ENCODE measurements at regions not wholly inside any gene's neighbourhood (a gene's known extent, or its start where the extent isn't known, plus 50 kb on each side); places are given as distances from the start of the nearest gene placed in this dataset.

DNA sequence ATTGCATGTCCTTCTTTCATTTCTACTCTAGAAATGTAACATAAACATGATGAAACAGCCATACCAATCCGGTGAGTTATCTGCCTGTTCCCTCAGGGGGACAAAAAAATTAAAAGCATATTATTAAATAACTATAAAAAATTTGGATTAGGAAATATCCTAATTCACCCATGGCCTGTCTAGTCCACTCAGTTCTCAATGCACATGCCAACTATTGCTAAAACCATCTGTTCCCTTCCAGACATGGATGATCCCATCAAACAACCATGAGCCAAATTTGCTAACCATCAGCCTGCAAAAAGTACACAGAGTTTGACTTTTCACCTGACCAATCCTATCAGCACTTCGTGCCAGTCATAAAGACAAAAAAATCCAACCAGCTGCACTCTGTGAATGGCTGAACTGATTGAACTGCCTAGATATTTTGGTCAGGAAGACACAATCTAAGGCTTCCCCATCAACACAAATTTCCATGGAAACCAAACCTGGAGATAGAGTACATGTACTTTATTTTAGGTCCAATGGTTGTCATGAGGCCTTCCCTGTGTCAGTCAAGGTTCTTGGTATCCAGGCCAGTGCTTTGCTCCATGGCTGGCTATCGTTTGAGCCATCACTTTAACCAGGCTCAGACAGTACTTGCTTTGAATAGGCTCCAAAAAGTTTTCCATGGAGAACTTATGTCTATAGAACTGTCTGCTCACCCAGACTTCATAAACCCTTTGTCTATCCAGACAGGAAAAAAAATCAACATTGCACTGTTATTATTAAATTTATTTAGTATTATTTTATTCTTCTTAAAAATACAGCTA lies 570.8 kb downstream of the LTN1 start:
- Histone ChIP-seq H3K27me3 (no peaks in the 10 kb centered on the region), H3K36me3 (no peaks in the 10 kb centered on the region), H3K4me1 (peaks cover 0 to 6% (median 0%) of the 10 kb centered on the region in 3 donors), H3K27ac (peak overlapping the region in 2 of 4 donors; percentile 59 to 76), H3K9me3 (no peaks in the 10 kb centered on the region), H3K4me3 (no peak overlapping the region)
- intact Hi-C loops (cut with DNase I) = no loop called here
- WGBS, 2 donors = 46 to 53% methylated on average over 3 of the region's 3 CpGs
- DNase-seq = no peak
- TF ChIP-seq, protein P1, sequence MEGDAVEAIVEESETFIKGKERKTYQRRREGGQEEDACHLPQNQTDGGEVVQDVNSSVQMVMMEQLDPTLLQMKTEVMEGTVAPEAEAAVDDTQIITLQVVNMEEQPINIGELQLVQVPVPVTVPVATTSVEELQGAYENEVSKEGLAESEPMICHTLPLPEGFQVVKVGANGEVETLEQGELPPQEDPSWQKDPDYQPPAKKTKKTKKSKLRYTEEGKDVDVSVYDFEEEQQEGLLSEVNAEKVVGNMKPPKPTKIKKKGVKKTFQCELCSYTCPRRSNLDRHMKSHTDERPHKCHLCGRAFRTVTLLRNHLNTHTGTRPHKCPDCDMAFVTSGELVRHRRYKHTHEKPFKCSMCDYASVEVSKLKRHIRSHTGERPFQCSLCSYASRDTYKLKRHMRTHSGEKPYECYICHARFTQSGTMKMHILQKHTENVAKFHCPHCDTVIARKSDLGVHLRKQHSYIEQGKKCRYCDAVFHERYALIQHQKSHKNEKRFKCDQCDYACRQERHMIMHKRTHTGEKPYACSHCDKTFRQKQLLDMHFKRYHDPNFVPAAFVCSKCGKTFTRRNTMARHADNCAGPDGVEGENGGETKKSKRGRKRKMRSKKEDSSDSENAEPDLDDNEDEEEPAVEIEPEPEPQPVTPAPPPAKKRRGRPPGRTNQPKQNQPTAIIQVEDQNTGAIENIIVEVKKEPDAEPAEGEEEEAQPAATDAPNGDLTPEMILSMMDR (IDR thresholded peaks at IDR 0.05) = no peak
- TF ChIP-seq POLR2A (IDR thresholded peaks at IDR 0.05) = no peak

DNA sequence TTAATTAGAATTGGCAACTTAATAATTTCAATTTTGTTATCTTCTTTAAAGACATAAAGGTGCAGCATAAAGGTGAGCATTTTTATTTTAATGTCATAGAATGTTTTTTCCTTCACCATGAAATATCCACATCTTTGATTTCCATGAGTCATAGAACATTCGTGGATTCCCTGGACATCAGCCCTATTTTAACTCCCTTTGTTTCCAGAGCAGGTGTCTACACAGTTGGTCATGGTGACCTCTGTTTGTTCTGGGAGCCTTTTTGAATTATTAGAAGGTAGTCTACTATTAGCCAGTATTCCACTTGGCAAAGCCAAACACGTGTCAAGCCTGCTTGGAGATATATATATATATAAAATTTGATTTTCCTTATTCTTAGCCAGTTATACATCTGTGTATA lies 572.9 kb downstream of the LTN1 start:
- TF ChIP-seq, protein P1 (IDR thresholded peaks at IDR 0.05) = no peak
- TF ChIP-seq POLR2A (IDR thresholded peaks at IDR 0.05) = no peak
- 41 to 45% methylated on average over 2 of the region's 2 CpGs for WGBS, 2 donors
- Histone ChIP-seq H3K27ac (no peak overlapping the region), H3K4me3 (no peak overlapping the region), H3K4me1 (peaks cover 0 to 6% (median 0%) of the 10 kb centered on the region in 3 donors), H3K27me3 (no peaks in the 10 kb centered on the region), H3K9me3 (no peaks in the 10 kb centered on the region), H3K36me3 (no peaks in the 10 kb centered on the region)
- intact Hi-C loops (cut with DNase I) = no loop called here
- no peak for DNase-seq

DNA sequence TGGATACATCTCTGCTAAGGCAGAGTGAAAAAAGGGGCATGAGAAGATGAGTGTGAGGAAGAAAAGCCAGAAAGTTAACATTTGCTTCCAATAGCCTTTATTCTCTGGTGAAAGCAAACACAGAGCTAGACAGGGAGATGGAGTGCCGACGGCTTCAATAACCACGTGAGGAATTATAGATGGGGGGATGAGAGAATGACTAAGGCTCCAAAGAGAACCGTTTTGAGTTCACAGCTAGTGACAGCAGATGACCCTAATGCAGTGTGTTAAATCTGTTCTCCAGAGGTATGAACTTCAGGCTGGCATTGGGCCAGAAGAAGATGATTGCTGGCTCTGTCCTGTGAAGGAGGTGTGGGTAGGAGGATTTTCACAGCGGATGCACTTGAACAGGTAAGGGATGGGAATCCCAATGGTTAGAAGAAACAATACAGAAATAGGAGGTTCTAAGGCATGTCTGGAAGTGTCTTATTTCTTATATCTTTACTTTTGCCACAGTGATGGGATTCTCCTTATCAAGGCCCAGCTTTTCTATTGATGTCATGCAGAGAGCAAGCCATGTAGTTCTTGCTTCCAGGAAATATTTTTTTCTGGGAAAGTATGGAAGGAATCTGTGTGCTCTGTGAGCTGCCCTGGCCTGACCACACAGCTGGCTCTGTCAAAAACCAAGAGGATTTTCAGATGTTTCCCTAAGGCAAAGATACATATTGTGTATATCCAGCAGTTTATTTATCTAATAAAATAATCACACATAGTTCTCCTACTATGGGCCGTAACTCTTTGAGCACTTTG lies 573.8 kb downstream of the LTN1 start:
- Histone ChIP-seq H3K4me3 (no peak overlapping the region), H3K9me3 (no peaks in the 10 kb centered on the region), H3K27me3 (no peaks in the 10 kb centered on the region), H3K36me3 (no peaks in the 10 kb centered on the region), H3K27ac (peak overlapping the region in 2 of 4 donors; percentile 1 to 52), H3K4me1 (peaks cover 0 to 6% (median 0%) of the 10 kb centered on the region in 3 donors)
- no peak for TF ChIP-seq POLR2A (IDR thresholded peaks at IDR 0.05)
- TF ChIP-seq, protein P1 (IDR thresholded peaks at IDR 0.05) = no peak
- 64 to 68% methylated on average over 6 of the region's 6 CpGs for WGBS, 2 donors
- intact Hi-C loops (cut with DNase I) = no loop called here
- no peak for DNase-seq

GRCh38 chr21:28410256-28410655 lies 582.4 kb downstream of the LTN1 start:
- no peak for DNase-seq
- H3K36me3 ChIP-seq = no peaks in the 10 kb centered on the region
- H3K27me3 ChIP-seq = no peaks in the 10 kb centered on the region
- TF ChIP-seq, protein P1 (IDR thresholded peaks at IDR 0.05) = no peak
- no peak for TF ChIP-seq POLR2A (IDR thresholded peaks at IDR 0.05)
- no peaks in the 10 kb centered on the region for H3K4me1 ChIP-seq
- H3K4me3 ChIP-seq = no peak overlapping the region
- H3K9me3 ChIP-seq = no peaks in the 10 kb centered on the region
- no peak overlapping the region for H3K27ac ChIP-seq
- 56 to 64% methylated on average over 2 of the region's 2 CpGs for WGBS, 2 donors
- intact Hi-C loops (cut with DNase I) = no loop called here

DNA sequence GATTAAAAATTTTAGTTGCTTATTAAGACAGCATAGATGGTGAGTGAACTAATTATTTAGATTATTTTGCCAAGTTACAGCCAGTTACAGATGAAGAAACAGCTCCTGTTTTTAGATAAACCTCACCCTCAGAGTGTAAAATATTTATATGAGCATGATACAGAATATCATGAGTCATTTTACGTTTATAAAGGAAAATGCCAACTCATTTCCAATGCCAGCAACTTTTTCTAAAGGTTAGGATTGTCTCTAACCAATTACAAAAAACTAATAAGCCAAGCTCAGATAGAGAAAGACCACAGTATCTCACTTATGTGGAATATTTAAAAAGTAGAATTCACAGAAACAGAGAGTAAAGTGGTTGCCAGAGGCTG lies 590.1 kb downstream of the LTN1 start:
- TF ChIP-seq POLR2A (IDR thresholded peaks at IDR 0.05) = no peak
- TF ChIP-seq, protein P1 (IDR thresholded peaks at IDR 0.05) = no peak
- WGBS, 2 donors = 13 to 24% methylated on average over 1 of the region's 1 CpG
- no peaks in the 10 kb centered on the region for H3K36me3 ChIP-seq
- no peaks in the 10 kb centered on the region for H3K27me3 ChIP-seq
- intact Hi-C loops (cut with DNase I) = no loop called here
- no peak overlapping the region for H3K27ac ChIP-seq
- no peak for DNase-seq
- H3K9me3 ChIP-seq = no peaks in the 10 kb centered on the region
- H3K4me1 ChIP-seq = no peaks in the 10 kb centered on the region
- H3K4me3 ChIP-seq = no peak overlapping the region
